HG02938 (cell line): ENCODE measurements at regions not wholly inside any gene's neighbourhood (a gene's known extent, or its start where the extent isn't known, plus 50 kb on each side); places are given as distances from the start of the nearest gene placed in this dataset.

ENCODE experiments used
- ATAC-seq: cut with Tn5 transposase; IDR thresholded peaks from one replicate; pipeline ENCODE4 v1.9.1; 2021; ENCODE audit warnings: mild to moderate bottlenecking, moderate library complexity; ENCODE audit not compliant: unreplicated experiment

DNA sequence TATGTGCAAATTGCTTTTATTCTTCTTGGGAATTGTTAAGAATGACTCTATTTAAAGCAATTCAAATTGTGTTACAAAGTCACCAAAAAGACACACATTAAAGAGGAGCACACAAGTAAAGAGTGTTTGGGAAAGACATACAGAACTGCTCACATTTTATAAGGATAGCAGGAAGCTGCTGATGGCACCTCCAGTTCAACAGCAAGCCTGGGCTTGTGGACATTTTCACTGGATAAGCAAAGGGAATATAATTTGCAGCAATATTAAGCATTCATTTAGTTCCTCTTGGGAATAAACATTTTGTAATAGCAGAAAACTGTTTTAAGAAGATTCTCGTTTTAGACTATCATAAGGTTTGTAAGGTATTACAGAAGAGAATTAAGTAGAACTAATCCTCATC lies 1271.9 kb downstream of the ZPLD1 start:
- no peak for ATAC-seq

DNA sequence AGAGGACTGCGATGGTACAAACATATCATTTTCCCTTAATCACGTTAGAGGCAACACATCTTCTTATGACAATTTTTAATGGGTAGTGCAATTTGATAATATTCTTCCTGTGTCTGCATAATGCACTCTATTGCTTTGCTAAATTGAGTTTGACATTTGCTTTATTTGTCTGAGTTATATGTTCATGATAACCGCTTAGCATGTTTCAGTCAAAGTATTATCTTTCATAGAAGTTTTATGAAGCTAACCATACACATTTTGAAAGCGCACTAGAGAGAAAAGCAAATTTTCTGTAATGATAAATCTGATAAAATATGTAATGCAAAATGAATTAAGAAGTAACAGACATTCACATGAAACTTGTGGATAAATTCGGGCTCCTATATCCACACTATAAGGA lies 1276.9 kb downstream of the ZPLD1 start:
- ATAC-seq = no peak

DNA sequence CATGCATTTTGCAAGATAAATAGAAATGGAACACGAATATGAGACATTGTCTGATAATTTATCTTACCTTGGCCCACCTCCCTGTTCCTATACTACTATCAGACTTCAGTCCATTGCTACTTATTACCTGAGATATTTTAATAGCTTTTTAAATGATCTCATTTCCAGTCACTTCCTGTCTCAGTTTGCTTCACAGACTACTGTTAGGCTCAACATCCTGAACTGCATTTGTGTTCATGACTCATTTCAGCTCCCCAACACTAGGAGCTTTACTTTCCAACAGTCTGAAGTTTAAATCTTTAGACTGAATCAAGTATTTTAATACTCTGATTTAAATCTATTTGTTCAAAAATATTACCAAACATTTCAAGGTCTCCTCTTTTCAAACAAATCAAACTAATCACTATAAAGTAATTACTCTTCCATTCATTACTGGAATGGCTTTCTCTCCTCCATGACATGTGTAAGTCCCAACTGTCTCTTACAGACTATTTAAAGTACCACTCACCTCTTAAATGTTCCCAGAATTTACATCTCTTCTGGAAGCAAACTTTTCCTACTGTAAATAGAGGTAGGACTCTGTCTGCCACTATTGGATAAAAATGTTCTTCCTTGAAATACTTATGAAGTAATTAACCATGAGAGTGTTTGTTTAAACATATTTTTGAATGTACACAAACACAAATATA lies 1277.6 kb downstream of the ZPLD1 start:
- no peak for ATAC-seq

DNA sequence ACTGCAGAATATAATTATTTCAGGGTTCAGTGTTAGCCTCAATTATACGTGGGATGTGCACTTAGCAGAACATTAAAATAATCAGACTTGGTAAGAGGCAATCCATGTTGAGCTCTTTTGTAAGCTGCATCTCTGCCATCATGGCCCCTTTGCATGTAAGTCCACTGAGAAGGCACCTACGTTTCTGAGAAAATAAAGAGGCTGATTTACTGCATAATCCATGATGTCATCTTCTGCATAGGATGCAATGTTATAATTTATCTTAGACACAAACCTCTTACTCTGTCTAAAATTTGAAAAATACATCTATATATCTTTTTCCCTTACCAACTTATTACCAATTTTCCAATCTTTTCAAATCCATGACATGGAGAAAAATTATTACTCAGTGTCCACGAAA lies 1294.7 kb downstream of the ZPLD1 start:
- no peak for ATAC-seq

DNA sequence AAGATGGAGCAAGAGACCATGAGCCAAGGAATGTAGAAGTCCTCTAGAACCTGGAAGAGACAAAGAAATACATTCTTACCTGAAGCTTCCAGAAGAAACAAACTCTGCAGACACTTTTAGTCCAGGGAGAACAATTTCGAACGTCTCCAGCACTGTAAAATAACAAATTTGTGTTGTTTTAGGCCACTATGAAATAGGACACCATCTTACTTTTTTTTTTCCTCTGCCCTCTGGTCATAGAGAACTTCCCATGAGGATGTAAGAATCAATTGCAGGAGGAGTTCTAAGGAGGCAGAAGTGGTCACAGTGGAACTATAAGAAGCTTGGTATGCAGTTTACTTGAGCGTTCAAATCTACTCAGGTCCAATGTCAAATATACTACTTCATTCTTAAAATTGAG lies 1295.9 kb downstream of the ZPLD1 start:
- ATAC-seq = no peak

DNA sequence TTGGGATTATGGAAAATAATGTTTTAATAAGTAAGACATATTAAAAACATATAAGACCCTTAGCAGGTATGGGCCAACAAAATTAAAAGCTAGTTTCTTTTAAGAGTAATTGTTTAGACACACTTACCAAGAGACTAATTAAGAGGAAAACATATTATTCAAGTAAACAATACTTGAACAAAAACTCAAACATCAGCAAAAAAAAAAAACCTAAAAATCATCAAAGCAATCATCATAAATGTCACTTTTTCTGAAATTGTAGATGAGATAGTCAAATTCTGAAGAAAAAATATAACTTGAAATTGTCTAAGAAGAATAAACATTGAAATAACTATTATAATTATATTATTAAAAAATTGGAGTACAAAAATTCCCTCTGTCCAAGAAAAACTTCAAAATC lies 1318.2 kb downstream of the ZPLD1 start:
- ATAC-seq = no peak

DNA sequence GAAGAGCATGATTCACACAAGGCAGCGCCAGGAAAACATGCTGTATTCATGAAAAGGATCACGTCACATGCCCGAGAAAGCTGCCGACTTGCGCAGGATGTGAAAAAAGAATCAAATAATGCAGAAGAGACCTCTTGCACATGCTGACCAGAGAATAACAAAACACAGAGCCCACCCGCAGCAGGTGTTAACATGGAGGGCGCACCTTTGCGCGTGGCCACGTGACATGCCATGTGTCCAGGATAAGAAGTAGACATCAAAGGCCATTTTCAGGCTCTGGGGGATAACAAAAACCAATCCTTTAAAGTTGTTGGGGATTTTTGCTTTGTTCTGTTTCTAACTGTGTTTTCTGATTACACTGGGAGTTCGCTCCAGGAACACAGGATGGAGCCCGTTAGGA lies 1332.8 kb downstream of the ZPLD1 start:
- no peak for ATAC-seq

DNA sequence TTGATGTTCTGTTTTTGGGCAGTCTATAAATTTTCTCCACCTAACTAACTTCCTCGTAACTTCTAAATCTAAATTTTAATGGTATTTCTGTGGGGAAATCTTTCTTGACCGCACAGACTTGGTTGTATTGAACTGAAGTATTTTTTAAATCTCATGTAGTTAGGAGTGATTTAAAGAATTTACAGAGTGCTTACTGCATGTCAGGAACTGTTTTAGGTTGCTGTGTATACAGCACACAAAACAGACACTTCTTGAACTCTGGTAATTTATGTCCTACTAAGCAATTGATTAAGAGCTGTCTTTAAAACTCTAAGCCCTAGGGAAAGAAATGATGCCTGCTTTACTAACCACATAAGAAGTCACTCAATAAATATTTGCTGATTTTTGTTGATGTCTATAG lies 1350.2 kb downstream of the ZPLD1 start:
- ATAC-seq = no peak

DNA sequence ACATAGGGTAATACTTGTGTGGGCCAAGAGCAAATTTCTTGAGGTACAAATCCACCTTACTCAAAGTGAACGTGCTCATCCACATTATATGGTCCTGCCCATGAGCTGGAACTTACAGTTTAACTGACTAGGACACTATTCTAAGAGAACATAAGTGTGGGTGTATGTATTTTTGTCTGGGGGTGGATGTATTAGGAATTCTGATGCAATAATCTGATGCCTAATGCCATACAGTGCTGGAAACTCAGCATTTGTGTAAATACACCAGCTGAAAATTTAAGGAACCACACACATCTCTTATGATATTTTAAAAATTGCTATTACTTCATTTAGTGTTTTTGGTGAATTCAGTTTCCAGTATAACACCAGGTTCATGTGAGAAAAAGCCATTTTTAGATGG lies 1350.7 kb downstream of the ZPLD1 start:
- no peak for ATAC-seq

DNA sequence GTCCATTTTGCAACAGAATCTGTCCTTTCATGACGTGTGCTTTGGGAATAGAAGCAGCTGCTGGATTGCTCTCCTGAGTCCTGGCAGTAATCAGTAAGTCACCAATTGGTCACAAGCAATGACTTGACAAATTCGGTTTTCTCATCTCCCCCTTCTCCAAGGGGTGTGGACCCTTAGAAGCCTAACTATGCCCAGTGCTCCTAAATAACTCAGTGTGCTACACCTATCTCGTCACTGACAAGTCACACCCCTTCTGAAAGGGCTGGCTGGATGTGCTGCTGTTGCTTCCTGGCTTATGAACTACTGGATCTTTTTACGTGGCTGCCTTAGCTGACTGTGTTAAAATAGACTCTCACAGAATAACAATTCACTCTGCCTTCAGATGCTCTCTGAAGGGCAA lies 1351.5 kb downstream of the ZPLD1 start:
- ATAC-seq = no peak

DNA sequence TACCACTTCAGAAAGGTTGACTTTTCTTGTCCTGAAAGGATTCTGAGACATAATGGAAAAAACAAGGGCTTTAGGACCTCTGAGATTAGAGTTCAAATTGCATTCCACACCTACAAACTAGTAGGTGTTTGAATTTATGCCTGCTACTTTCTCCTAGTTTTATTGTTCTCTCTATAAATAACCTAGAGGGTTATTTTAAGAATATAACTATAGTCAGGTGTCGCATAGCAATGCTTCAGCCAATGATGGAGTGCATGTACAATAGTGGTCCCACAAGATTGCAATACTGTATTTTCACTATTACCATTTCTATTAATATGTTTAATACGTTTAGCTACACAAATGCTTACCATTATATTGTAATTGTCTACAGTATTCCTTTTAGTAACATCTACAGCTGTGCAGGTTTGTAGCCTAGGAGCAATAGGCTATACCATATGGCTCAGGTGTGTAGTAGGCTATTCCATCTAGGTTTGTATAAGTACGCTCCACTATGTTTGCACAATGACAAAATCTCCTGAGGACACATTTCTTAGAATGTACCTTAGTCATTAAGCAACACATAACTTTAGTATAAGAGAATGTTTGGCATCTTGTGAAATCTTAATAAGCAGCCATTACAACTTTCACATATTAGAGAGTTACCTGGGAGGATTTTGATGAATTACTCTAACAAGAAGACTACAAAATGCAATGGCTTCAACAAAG lies 1352.5 kb downstream of the ZPLD1 start:
- ATAC-seq = no peak

DNA sequence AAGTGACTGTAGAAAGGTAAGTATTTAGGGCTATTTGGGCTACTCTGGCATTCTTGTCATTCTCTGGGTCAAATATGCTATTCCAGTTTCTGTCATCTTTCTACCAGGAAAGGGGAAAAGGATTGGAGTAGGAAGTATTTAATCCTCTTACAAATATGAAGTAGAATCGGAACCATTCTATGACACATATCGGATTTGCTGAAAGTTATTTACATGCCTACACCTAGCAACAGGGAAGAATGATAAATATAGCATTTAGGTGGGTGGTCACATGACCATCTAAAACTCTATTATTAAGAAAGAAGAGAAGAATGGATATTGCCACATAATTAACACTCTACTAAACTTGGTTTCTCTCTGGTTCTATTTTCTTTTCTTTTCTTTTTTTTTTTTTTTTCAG lies 1353.1 kb downstream of the ZPLD1 start:
- no peak for ATAC-seq

DNA sequence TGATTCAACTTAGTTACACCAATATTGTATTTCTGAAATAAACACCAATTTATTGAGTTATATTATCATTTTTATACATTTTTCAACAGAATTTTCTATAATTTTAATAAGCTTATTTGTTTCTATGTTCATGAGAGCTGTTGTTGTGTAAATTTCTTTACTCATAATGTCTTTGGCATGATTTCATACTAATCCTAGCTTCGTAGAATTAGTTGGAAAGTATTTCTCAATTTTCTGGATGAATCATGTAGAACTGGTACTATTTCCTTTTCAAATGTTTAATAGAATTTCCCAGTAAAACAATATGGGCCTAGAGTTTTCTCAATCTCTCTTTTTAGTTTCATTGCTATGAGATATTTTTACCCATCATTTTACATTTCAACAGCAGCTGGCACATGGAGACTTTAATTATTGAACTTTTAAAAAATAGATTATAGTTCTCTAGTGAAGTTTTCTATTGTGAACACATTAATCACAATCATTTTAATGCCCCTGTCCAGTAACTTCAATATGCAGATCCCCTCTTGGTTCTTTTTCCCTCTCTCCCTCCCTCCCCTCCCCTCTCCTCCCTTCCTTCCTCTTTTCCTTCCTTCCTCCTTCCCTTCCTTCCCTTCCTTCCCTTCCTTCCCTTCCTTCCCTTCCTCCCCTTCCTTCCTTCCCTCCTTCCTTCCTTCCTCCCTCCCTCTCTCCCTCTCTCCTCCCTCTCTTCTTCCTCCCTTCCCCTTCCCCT lies 1357.1 kb downstream of the ZPLD1 start:
- ATAC-seq = no peak

DNA sequence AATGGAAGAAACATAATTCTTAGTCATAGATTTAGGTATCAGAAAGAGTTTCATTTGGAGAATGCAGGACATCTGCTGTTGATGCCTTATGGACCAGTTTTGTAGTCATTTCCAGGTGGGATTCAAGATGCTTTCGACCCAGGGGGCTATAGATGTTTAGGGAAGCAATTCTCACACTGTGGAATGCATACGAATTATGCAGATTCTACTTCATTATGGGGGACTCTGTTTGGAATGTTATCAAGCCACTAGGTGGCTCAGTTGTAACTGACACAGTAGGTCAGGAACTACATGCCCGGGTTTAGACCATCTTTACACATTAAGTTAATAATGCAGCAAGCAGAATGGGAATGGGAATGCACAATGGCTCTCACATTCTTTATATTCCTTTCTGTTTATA lies 1359.8 kb downstream of the ZPLD1 start:
- no peak for ATAC-seq

DNA sequence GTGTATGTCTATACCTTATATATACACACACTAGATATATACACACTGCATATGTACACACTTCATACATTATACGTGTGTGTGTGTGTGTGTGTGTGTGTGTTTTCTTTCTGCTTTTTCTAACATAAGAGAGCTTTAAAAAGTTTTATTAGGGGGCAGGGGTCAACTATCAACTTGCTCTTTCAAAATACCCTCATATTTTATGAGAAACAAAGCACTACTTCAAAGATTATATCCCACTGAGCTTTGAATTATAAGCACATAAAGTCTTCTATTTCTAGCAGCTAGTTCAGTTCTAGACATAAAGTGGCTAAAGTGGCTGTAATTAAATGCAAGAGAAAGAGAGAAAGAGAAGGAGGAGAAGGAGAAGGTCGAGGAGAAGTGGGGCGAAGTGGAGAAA lies 1361.3 kb downstream of the ZPLD1 start:
- ATAC-seq = no peak

DNA sequence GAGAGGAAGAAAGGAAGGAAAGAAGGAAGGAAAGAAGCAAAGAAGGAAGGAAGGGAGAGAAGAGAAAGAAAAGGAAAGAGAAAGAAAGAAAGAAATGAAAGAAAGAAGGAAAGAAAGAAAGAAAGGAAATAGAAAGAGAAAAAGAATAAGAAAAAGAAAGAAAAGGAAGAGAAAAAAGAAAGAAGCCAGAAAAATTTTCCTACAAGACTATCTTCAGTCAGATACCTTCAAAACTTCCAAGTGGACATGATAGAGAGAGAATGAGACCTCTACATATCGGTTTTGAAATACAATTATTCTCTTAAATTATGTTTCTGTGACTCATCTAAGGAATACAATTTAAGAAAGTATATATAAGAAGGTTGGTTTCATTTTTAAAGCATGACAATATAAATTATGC lies 1369.0 kb downstream of the ZPLD1 start:
- ATAC-seq = no peak

DNA sequence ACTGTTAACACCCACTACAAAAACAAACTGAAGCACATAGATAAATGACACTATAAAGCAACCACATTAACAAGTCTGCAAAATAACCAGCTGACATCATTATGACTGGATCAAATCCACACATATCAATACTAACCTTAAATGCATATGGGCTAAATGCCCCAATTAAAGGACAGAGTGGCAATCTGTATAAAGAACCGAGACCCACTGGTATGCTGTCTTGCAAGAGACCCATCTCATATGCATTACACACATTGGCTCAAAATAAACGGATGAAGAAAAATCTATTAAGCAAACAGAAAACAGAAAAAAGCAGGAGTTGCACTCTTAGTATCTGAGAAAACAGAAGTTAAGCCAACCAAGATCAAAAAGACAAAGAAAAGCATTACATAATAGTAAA lies 1375.4 kb downstream of the ZPLD1 start:
- ATAC-seq = no peak

DNA sequence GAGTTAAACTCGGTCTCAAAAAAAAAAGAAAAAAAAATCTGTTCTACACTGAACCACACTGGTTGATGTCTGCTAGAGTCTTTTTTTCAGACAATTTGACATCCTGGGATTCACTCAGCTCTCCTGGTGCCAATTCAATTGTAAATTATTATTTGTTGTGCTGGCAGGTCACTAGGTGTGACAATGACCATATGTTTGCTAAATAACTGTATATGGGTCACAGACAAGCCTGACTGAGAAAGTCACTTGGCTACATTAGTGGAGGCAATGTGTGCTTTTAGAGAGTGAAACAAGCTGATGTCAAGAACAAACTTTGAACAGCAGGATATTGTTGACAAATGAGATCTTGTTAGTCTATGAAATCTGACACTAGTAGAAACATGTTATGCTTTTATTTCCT lies 1379.1 kb downstream of the ZPLD1 start:
- ATAC-seq = no peak

DNA sequence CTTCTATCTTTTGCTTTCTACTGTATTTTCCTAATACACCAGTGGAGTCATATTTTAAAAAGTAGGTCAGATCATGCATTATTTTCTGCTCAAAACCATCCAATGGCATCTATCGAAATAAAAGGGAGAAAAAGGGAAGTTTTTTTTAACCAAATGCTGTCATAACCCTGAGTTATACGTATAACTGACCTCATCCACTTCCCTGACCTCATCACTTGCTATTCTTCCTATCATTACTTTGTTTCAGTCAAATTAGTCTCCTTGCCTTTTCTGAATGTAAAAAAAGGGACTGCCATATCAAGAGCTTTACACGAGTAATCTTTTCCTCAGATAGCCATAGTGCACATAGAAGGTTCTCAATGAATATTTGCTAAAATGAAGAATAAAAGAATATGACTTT lies 1383.6 kb downstream of the ZPLD1 start:
- no peak for ATAC-seq

DNA sequence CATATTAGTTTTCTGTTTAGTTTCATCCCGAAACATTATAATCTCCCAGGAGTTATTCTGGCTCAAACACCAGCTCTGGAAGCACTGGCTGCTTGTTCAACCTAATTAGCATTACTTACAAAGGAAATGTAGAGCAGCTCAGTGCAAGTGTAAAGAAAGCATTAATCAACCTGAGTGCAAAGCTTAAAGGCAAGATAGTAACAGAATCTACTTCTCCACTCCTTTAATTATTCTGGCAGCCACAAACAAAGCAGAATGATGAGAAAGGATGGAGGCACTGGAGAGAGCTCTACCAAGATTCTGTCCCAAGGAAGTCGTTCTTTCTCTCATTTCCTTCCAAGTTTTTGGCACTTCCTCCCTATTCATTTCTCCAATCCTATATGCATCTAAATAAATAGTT lies 1384.0 kb downstream of the ZPLD1 start:
- no peak for ATAC-seq

DNA sequence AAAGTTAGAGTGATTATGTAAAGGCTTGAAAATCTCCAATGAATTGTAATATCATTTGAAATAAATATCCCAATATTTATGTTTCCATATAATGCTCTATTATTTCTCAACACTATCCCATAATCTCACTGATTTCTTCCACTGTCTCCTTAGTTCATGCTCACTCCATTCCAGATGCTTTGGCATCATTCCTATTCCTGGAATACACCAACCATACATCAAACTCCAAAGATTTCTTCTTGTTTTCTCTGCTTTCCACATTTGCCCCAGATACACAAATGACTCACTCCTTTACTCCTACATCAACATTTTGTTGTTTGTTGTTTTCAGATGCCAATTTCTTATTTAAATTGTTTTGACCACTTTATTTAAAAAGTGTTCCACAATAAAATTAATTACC lies 1390.8 kb downstream of the ZPLD1 start:
- ATAC-seq = no peak

DNA sequence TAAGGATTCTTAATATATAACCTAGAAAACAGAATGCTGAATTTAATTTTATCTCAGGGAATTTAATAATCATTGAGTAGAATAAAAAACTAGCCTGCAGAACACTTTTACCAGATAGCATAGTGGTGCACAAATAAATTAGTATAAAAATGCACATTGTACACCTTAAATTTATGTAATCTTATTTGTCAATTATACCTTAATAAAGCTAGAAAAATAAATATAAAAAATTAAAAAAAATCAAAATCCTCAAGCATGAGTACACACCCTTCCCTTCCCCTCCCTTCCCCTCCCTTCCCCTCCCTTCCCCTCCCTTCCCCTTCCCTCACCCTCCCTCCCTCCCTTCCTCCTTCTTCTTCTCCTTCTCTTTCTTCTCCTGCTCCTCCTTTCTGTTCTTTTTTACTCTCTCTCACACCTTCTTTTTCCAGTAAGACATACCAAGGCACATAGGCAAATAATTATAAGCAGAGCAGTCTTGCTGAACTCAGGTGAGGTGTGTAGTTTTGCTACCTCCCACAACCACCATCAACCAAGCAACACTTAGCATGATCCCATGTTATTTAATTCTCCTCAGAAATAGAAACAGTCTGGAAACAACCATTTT lies 1395.0 kb downstream of the ZPLD1 start:
- ATAC-seq = no peak
